Neural cell (in vitro differentiated cells): ENCODE measurements at regions not wholly inside any gene's neighbourhood (a gene's known extent, or its start where the extent isn't known, plus 50 kb on each side); places are given as distances from the start of the nearest gene placed in this dataset.

Experiments used
- H2AFZ ChIP-seq: fragments of 200-600, 300-800 bp; sonication (generic), shearing (Covaris generic); 2 replicates; pipeline ENCODE4 v1.6.0; 2014; ENCODE audit warnings: low read depth, mild to moderate bottlenecking, antibody characterized with exemption, low read length, moderate library complexity
- H3F3A ChIP-seq: fragments of 200-600 bp; shearing (Covaris generic); 2 replicates; pipeline ENCODE4 v1.6.1; 2016; ENCODE audit warnings: mild to moderate bottlenecking, moderate library complexity, mixed read lengths, antibody characterized with exemption, low read length; ENCODE audit not compliant: insufficient read depth, poor library complexity, severe bottlenecking
- H3K27ac ChIP-seq: fragments of 200-600, 300-800 bp; sonication (generic), shearing (Covaris generic); 2 replicates; pipeline ENCODE4 v1.5.1; 2014; ENCODE audit warnings: mild to moderate bottlenecking, low read length, moderate library complexity
- H3K27me3 ChIP-seq: fragments of 300-800, 200-600 bp; sonication (generic), shearing (Covaris generic); 2 replicates; pipeline ENCODE4 v1.6.0; 2014; ENCODE audit warnings: mild to moderate bottlenecking, low read depth, low read length, moderate library complexity; ENCODE audit not compliant: insufficient read depth
- H3K36me3 ChIP-seq: fragments of 300-800, 200-600 bp; sonication (generic), shearing (Covaris generic); 2 replicates; pipeline ENCODE4 v1.5.1; 2014; ENCODE audit warnings: mild to moderate bottlenecking, antibody characterized with exemption, low read length, moderate library complexity; ENCODE audit not compliant: insufficient read depth
- H3K4me2 ChIP-seq: fragments of 300-800, 200-600 bp; sonication (generic), shearing (Covaris generic); 2 replicates; pipeline ENCODE4 v1.6.0; 2014; ENCODE audit warnings: mild to moderate bottlenecking, low read length
- H3K4me3 ChIP-seq: fragments of 300-800, 200-600 bp; sonication (generic), shearing (Covaris generic); 2 replicates; pipeline ENCODE4 v1.5.1; 2014; ENCODE audit warnings: mild to moderate bottlenecking, low read length, moderate library complexity
- H3K79me2 ChIP-seq: fragments of 200-600 bp; shearing (Covaris generic); replicated peaks from 2 replicates; pipeline ENCODE4 v1.6.0; 2014; ENCODE audit warnings: mild to moderate bottlenecking, low read length, moderate library complexity; ENCODE audit not compliant: insufficient read depth
- H3K9ac ChIP-seq: fragments of 300-800, 200-600 bp; sonication (generic), shearing (Covaris generic); 2 replicates; pipeline ENCODE4 v1.6.1; 2016; ENCODE audit warnings: mild to moderate bottlenecking, low read length, mixed read lengths
- H3K9me2 ChIP-seq: fragments of 200-600 bp; shearing (Covaris generic); 2 replicates; pipeline ENCODE4 v1.6.1; 2016; ENCODE audit warnings: mild to moderate bottlenecking, low read length, mixed read lengths; ENCODE audit not compliant: insufficient read depth
- H3K9me3 ChIP-seq: fragments of 200-600, 300-800 bp; sonication (generic), shearing (Covaris generic); 2 replicates; pipeline ENCODE4 v1.6.1; 2016; ENCODE audit warnings: mild to moderate bottlenecking, mixed run types, low read length, moderate library complexity, mixed read lengths
- H4K20me1 ChIP-seq: fragments of 200-600 bp; shearing (Covaris generic); 2 replicates; pipeline ENCODE4 v1.6.1; 2016; ENCODE audit warnings: mild to moderate bottlenecking, mixed run types; ENCODE audit not compliant: insufficient read depth
- CTCF ChIP-seq: fragments of 450-650 bp; IDR thresholded peaks from 2 replicates; pipeline ENCODE4 v1.5.1; 2014; ENCODE audit warnings: antibody characterized with exemption, mild to moderate bottlenecking, moderate library complexity; ENCODE audit not compliant: poor library complexity, severe bottlenecking
- EP300 ChIP-seq: fragments of 450-650 bp; conservative IDR thresholded peaks from 2 replicates; pipeline ENCODE4 v1.6.1; 2014; ENCODE audit warnings: antibody characterized with exemption, mild to moderate bottlenecking, moderate library complexity; ENCODE audit not compliant: poor library complexity, severe bottlenecking
- EZH2 ChIP-seq: fragments of 200-600, 300-800 bp; shearing (Covaris generic), sonication (generic); IDR thresholded peaks from 2 replicates; pipeline ENCODE4 v1.6.1; 2014; ENCODE audit warnings: antibody characterized with exemption, low read length, borderline replicate concordance, mild to moderate bottlenecking; ENCODE audit not compliant: insufficient read depth, poor library complexity, severe bottlenecking
- MXI1 ChIP-seq: fragments of 450-650 bp; conservative IDR thresholded peaks from 2 replicates; pipeline ENCODE4 v1.6.1; 2014; ENCODE audit warnings: antibody characterized with exemption, mild to moderate bottlenecking; ENCODE audit not compliant: poor library complexity, severe bottlenecking
- POLR2AphosphoS5 ChIP-seq: IDR thresholded peaks from 2 replicates; pipeline ENCODE4 v1.6.1; 2012
- RAD21 ChIP-seq: fragments of 450-650 bp; conservative IDR thresholded peaks from 2 replicates; pipeline ENCODE4 v1.6.1; 2014; ENCODE audit warnings: antibody characterized with exemption, mild to moderate bottlenecking, moderate library complexity
- SMC3 ChIP-seq: fragments of 450-650 bp; conservative IDR thresholded peaks from 2 replicates; pipeline ENCODE4 v1.6.1; 2014; ENCODE audit warnings: antibody characterized with exemption, mild to moderate bottlenecking, moderate library complexity; ENCODE audit not compliant: poor library complexity
- TAF1 ChIP-seq: IDR thresholded peaks from 2 replicates; pipeline ENCODE4 v1.6.1; 2012; ENCODE audit warnings: low read depth
- TF ChIP-seq, protein P1 (sequence below): IDR thresholded peaks from 2 replicates; pipeline ENCODE4 v1.6.1; 2012; ENCODE audit warnings: borderline replicate concordance

GRCh38 chr1:168427051-168427450, 116.7 kb downstream of the XCL2 start:
- no peak overlapping the region for H3K9ac ChIP-seq
- no peak overlapping the region for H3K4me2 ChIP-seq

GRCh38 chr1:168424281-168424680, 119.5 kb downstream of the XCL2 start:
- H3K9me3 ChIP-seq, result no peaks in the 10 kb centered on the region
- H3K79me2 ChIP-seq, result no peaks in the 10 kb centered on the region
- H3K4me3 ChIP-seq, result no peak overlapping the region
- no peaks in the 10 kb centered on the region for H3K36me3 ChIP-seq
- H2AFZ ChIP-seq, result no peak overlapping the region
- H3K4me2 ChIP-seq, result no peak overlapping the region
- H3K27ac ChIP-seq, result peak overlapping the region; percentile 90
- no peaks in the 10 kb centered on the region for H3K27me3 ChIP-seq
- no peak for TF ChIP-seq EZH2
- TF ChIP-seq RAD21, result no peak
- TF ChIP-seq, protein P1, sequence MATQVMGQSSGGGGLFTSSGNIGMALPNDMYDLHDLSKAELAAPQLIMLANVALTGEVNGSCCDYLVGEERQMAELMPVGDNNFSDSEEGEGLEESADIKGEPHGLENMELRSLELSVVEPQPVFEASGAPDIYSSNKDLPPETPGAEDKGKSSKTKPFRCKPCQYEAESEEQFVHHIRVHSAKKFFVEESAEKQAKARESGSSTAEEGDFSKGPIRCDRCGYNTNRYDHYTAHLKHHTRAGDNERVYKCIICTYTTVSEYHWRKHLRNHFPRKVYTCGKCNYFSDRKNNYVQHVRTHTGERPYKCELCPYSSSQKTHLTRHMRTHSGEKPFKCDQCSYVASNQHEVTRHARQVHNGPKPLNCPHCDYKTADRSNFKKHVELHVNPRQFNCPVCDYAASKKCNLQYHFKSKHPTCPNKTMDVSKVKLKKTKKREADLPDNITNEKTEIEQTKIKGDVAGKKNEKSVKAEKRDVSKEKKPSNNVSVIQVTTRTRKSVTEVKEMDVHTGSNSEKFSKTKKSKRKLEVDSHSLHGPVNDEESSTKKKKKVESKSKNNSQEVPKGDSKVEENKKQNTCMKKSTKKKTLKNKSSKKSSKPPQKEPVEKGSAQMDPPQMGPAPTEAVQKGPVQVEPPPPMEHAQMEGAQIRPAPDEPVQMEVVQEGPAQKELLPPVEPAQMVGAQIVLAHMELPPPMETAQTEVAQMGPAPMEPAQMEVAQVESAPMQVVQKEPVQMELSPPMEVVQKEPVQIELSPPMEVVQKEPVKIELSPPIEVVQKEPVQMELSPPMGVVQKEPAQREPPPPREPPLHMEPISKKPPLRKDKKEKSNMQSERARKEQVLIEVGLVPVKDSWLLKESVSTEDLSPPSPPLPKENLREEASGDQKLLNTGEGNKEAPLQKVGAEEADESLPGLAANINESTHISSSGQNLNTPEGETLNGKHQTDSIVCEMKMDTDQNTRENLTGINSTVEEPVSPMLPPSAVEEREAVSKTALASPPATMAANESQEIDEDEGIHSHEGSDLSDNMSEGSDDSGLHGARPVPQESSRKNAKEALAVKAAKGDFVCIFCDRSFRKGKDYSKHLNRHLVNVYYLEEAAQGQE, result no peak
- TF ChIP-seq POLR2AphosphoS5, result no peak
- no peak for TF ChIP-seq TAF1
- no peak for TF ChIP-seq SMC3
- TF ChIP-seq EP300, result no peak
- TF ChIP-seq MXI1, result no peak
- TF ChIP-seq CTCF, result no peak
- H4K20me1 ChIP-seq, result no peaks in the 10 kb centered on the region
- H3F3A ChIP-seq, result peaks cover 2% of the 10 kb centered on the region
- H3K9ac ChIP-seq, result no peak overlapping the region
- no peaks in the 10 kb centered on the region for H3K9me2 ChIP-seq

More at GRCh38 chr1:168427051-168427450, 116.7 kb downstream of the XCL2 start:
- no peak overlapping the region for H2AFZ ChIP-seq
- H4K20me1 ChIP-seq, result no peaks in the 10 kb centered on the region
- H3K79me2 ChIP-seq, result no peaks in the 10 kb centered on the region
- H3K27ac ChIP-seq, result no peak overlapping the region
- no peaks in the 10 kb centered on the region for H3K9me3 ChIP-seq
- H3K9me2 ChIP-seq, result no peaks in the 10 kb centered on the region
- no peaks in the 10 kb centered on the region for H3K36me3 ChIP-seq
- TF ChIP-seq RAD21, result no peak
- no peak for TF ChIP-seq EZH2
- TF ChIP-seq, protein P1, result no peak
- no peak for TF ChIP-seq MXI1
- TF ChIP-seq SMC3, result no peak
- TF ChIP-seq POLR2AphosphoS5, result no peak
- no peak for TF ChIP-seq CTCF
- no peak for TF ChIP-seq EP300
- no peak for TF ChIP-seq TAF1
- H3F3A ChIP-seq, result peaks cover 2% of the 10 kb centered on the region
- no peak overlapping the region for H3K4me3 ChIP-seq
- no peaks in the 10 kb centered on the region for H3K27me3 ChIP-seq
